ENCODE measurements at regions not wholly inside any gene's neighbourhood (a gene's known extent, or its start where the extent isn't known, plus 50 kb on each side); places are given as distances from the start of the nearest gene placed in this dataset.

DNA sequence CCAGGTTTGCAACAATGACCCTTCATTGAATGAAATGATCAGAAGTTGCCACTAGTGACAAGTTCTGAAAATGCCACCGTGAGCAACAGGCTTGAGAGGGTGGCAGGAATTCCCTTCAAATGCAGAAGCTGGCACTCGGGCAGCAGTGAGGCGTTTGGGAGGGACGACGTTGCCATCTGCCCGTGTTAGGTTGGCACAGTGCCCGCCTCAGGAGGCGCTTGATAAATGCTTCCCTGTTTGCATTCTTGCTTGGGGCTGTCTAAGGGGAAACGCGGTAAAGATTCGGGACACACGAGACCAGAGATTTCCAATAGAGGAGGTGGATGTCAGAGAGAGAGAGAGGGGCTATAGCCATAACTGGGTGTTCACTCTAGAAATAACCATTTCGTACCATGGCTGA lies 101.9 kb downstream of the TEX29 start:
- TF ChIP-seq ELF4 (CRISPR knock-in tag; IDR thresholded peaks at IDR 0.05; ENCODE audit: low read depth): no peak
- TF ChIP-seq, protein P1, sequence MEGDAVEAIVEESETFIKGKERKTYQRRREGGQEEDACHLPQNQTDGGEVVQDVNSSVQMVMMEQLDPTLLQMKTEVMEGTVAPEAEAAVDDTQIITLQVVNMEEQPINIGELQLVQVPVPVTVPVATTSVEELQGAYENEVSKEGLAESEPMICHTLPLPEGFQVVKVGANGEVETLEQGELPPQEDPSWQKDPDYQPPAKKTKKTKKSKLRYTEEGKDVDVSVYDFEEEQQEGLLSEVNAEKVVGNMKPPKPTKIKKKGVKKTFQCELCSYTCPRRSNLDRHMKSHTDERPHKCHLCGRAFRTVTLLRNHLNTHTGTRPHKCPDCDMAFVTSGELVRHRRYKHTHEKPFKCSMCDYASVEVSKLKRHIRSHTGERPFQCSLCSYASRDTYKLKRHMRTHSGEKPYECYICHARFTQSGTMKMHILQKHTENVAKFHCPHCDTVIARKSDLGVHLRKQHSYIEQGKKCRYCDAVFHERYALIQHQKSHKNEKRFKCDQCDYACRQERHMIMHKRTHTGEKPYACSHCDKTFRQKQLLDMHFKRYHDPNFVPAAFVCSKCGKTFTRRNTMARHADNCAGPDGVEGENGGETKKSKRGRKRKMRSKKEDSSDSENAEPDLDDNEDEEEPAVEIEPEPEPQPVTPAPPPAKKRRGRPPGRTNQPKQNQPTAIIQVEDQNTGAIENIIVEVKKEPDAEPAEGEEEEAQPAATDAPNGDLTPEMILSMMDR (IDR thresholded peaks at IDR 0.05): no peak
- TF ChIP-seq, protein P2, sequence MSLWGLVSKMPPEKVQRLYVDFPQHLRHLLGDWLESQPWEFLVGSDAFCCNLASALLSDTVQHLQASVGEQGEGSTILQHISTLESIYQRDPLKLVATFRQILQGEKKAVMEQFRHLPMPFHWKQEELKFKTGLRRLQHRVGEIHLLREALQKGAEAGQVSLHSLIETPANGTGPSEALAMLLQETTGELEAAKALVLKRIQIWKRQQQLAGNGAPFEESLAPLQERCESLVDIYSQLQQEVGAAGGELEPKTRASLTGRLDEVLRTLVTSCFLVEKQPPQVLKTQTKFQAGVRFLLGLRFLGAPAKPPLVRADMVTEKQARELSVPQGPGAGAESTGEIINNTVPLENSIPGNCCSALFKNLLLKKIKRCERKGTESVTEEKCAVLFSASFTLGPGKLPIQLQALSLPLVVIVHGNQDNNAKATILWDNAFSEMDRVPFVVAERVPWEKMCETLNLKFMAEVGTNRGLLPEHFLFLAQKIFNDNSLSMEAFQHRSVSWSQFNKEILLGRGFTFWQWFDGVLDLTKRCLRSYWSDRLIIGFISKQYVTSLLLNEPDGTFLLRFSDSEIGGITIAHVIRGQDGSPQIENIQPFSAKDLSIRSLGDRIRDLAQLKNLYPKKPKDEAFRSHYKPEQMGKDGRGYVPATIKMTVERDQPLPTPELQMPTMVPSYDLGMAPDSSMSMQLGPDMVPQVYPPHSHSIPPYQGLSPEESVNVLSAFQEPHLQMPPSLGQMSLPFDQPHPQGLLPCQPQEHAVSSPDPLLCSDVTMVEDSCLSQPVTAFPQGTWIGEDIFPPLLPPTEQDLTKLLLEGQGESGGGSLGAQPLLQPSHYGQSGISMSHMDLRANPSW (CRISPR knock-in tag; conservative IDR thresholded peaks at IDR 0.05; ENCODE audit: low read depth): no peak
- TF ChIP-seq SP1 (CRISPR knock-in tag; conservative IDR thresholded peaks at IDR 0.05): no peak
- no peak for TF ChIP-seq CREM (CRISPR knock-in tag; IDR thresholded peaks at IDR 0.05)
- TF ChIP-seq GABPB1 (CRISPR knock-in tag; IDR thresholded peaks at IDR 0.05): no peak
- TF ChIP-seq, protein P3, sequence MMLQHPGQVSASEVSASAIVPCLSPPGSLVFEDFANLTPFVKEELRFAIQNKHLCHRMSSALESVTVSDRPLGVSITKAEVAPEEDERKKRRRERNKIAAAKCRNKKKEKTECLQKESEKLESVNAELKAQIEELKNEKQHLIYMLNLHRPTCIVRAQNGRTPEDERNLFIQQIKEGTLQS (CRISPR knock-in tag; conservative IDR thresholded peaks at IDR 0.05): no peak
- TF ChIP-seq, protein P4, sequence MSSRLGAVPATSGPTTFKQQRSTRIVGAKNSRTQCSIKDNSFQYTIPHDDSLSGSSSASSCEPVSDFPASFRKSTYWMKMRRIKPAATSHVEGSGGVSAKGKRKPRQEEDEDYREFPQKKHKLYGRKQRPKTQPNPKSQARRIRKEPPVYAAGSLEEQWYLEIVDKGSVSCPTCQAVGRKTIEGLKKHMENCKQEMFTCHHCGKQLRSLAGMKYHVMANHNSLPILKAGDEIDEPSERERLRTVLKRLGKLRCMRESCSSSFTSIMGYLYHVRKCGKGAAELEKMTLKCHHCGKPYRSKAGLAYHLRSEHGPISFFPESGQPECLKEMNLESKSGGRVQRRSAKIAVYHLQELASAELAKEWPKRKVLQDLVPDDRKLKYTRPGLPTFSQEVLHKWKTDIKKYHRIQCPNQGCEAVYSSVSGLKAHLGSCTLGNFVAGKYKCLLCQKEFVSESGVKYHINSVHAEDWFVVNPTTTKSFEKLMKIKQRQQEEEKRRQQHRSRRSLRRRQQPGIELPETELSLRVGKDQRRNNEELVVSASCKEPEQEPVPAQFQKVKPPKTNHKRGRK (CRISPR knock-in tag; IDR thresholded peaks at IDR 0.05; ENCODE audit: borderline replicate concordance): no peak
- no peak for TF ChIP-seq FOXK1 (CRISPR knock-in tag; IDR thresholded peaks at IDR 0.05)
- TF ChIP-seq CREB1 (CRISPR knock-in tag; IDR thresholded peaks at IDR 0.05): no peak

Measured in WTC11 (cell line).